H9 (cell line): ENCODE measurements at regions not wholly inside any gene's neighbourhood (a gene's known extent, or its start where the extent isn't known, plus 50 kb on each side); places are given as distances from the start of the nearest gene placed in this dataset.

ENCODE experiments used
- DNase-seq: peaks from one replicate; pipeline ENCODE4 v3.0.0-alpha.2; 2017
- H2AFZ ChIP-seq: one replicate; pipeline ENCODE4 v1.6.1; 2013; ENCODE audit warnings: mild to moderate bottlenecking, low read length, control low read depth, moderate library complexity
- H2AK5ac ChIP-seq: 2 replicates; pipeline ENCODE4 v1.6.1; 2013; ENCODE audit warnings: low read length, control low read depth, mixed read lengths; ENCODE audit not compliant: insufficient read length
- H2BK120ac ChIP-seq: one replicate; pipeline ENCODE4 v1.6.1; 2013; ENCODE audit warnings: low read depth, mild to moderate bottlenecking, low read length, control low read depth, inconsistent platforms; ENCODE audit not compliant: poor library complexity, severe bottlenecking
- H2BK12ac ChIP-seq: 2 replicates; pipeline ENCODE4 v1.6.1; 2013; ENCODE audit warnings: low read length, control low read depth, mixed read lengths, low read depth; ENCODE audit not compliant: insufficient read length
- H2BK15ac ChIP-seq: 2 replicates; pipeline ENCODE4 v1.6.1; 2013; ENCODE audit warnings: low read depth, low read length, control low read depth
- H2BK20ac ChIP-seq: one replicate; pipeline ENCODE4 v1.6.1; 2013; ENCODE audit warnings: low read depth, mild to moderate bottlenecking, low read length, control low read depth, inconsistent platforms; ENCODE audit not compliant: poor library complexity, severe bottlenecking
- H2BK5ac ChIP-seq: 2 replicates; pipeline ENCODE4 v1.6.1; 2013; ENCODE audit warnings: low read length, control low read depth, mixed read lengths; ENCODE audit not compliant: insufficient read length
- H3K14ac ChIP-seq: 2 replicates; pipeline ENCODE4 v1.6.1; 2013; ENCODE audit warnings: low read length, control low read depth; ENCODE audit not compliant: insufficient read depth
- H3K18ac ChIP-seq: 2 replicates; pipeline ENCODE4 v1.6.1; 2013; ENCODE audit warnings: low read depth, mild to moderate bottlenecking, mixed read lengths, low read length, control low read depth; ENCODE audit not compliant: insufficient read length
- H3K23ac ChIP-seq: 2 replicates; pipeline ENCODE4 v1.6.1; 2013; ENCODE audit warnings: low read length, control low read depth, mixed read lengths, low read depth; ENCODE audit not compliant: insufficient read length
- H3K23me2 ChIP-seq: 2 replicates; pipeline ENCODE4 v1.6.1; 2013; ENCODE audit warnings: low read depth, mild to moderate bottlenecking, mixed read lengths, low read length, control low read depth; ENCODE audit not compliant: insufficient read length, poor library complexity, severe bottlenecking
- H3K27ac ChIP-seq: 2 replicates; pipeline ENCODE4 v1.5.1; 2013; ENCODE audit warnings: low read length, control low read depth, mixed read lengths, low read depth; ENCODE audit not compliant: insufficient read length
- H3K27me3 ChIP-seq: 2 replicates; pipeline ENCODE4 v1.6.1; 2013; ENCODE audit warnings: low read length, control low read depth, inconsistent platforms; ENCODE audit not compliant: insufficient read depth
- H3K4ac ChIP-seq: 2 replicates; pipeline ENCODE4 v1.6.1; 2013; ENCODE audit warnings: low read depth, mild to moderate bottlenecking, control low read depth, inconsistent platforms, low read length, moderate library complexity
- H3K4me1 ChIP-seq: 2 replicates; pipeline ENCODE4 v1.6.1; 2013; ENCODE audit warnings: low read length, control low read depth, inconsistent platforms; ENCODE audit not compliant: insufficient read depth
- H3K4me2 ChIP-seq: 2 replicates; pipeline ENCODE4 v1.6.1; 2013; ENCODE audit warnings: low read length, control low read depth, mixed read lengths; ENCODE audit not compliant: insufficient read length, insufficient read depth
- H3K56ac ChIP-seq: 2 replicates; pipeline ENCODE4 v1.6.1; 2013; ENCODE audit warnings: low read depth, mild to moderate bottlenecking, mixed read lengths, low read length, control low read depth; ENCODE audit not compliant: insufficient read length
- H3K79me1 ChIP-seq: 2 replicates; pipeline ENCODE4 v1.6.1; 2013; ENCODE audit warnings: low read depth, mild to moderate bottlenecking, moderate library complexity, low read length, control low read depth, inconsistent platforms; ENCODE audit not compliant: insufficient read depth, poor library complexity, severe bottlenecking
- H3K79me2 ChIP-seq: 2 replicates; pipeline ENCODE4 v1.6.1; 2013; ENCODE audit warnings: low read length, control low read depth, inconsistent platforms; ENCODE audit not compliant: insufficient read depth
- H3K9ac ChIP-seq: 2 replicates; pipeline ENCODE4 v1.6.1; 2013; ENCODE audit warnings: low read length, control low read depth, mixed read lengths; ENCODE audit not compliant: insufficient read length; ENCODE audit errors: extremely low read depth
- H3K9me3 ChIP-seq: one replicate; pipeline ENCODE4 v1.6.1; 2013; ENCODE audit warnings: low read depth, low read length, inconsistent platforms; ENCODE audit not compliant: control insufficient read depth
- H3T11ph ChIP-seq: one replicate; pipeline ENCODE4 v1.6.1; 2013; ENCODE audit warnings: mild to moderate bottlenecking, low read length, control low read depth, inconsistent platforms
- H4K20me1 ChIP-seq: one replicate; pipeline ENCODE4 v1.6.1; 2013; ENCODE audit not compliant: control insufficient read depth, insufficient read length, insufficient read depth
- H4K5ac ChIP-seq: 2 replicates; pipeline ENCODE4 v1.6.1; 2013; ENCODE audit warnings: low read depth, mild to moderate bottlenecking, mixed read lengths, low read length, control low read depth; ENCODE audit not compliant: insufficient read length
- H4K8ac ChIP-seq: replicated peaks from 2 replicates; pipeline ENCODE4 v1.6.1; 2013; ENCODE audit warnings: low read length, control low read depth, mixed read lengths, low read depth; ENCODE audit not compliant: insufficient read length
- H4K91ac ChIP-seq: 2 replicates; pipeline ENCODE4 v1.6.1; 2013; ENCODE audit warnings: low read depth, mild to moderate bottlenecking, moderate library complexity, mixed read lengths, low read length, control low read depth; ENCODE audit not compliant: insufficient read length
- H3K27ac Mint-ChIP-seq, 3 experiments: 2 replicates in 2 of 3; 3 replicates in 1 of 3; pipeline ENCODE4 v1.8.0; 2020 to 2021; ENCODE audit warnings: mixed read lengths in 3 of 3, mild to moderate bottlenecking in 1 of 3, moderate library complexity in 1 of 3
- H3K27me3 Mint-ChIP-seq: 2 replicates; pipeline ENCODE4 v1.8.0; 2021; ENCODE audit warnings: low read depth, mild to moderate bottlenecking, moderate library complexity, mixed read lengths
- H3K36me3 Mint-ChIP-seq, 3 experiments: 2 replicates in 2 of 3; 3 replicates in 1 of 3; pipeline ENCODE4 v1.8.0; 2020 to 2021; ENCODE audit warnings: low read depth in 3 of 3, mixed read lengths in 3 of 3; ENCODE audit not compliant: insufficient read depth in 1 of 3
- H3K4me1 Mint-ChIP-seq, 2 experiments: 2 replicates each; pipeline ENCODE4 v1.8.0; 2020; ENCODE audit warnings: mixed read lengths in 2 of 2
- H3K4me3 Mint-ChIP-seq, 2 experiments: 2 replicates in 1 of 2; 3 replicates in 1 of 2; pipeline ENCODE4 v1.8.0; 2020 to 2021; ENCODE audit warnings: mild to moderate bottlenecking in 2 of 2, mixed read lengths in 2 of 2, moderate library complexity in 1 of 2
- H3K9me3 Mint-ChIP-seq, 2 experiments: 2 replicates in 1 of 2; 3 replicates in 1 of 2; pipeline ENCODE4 v1.8.0; 2020; ENCODE audit warnings: mild to moderate bottlenecking in 2 of 2, mixed read lengths in 2 of 2, moderate library complexity in 1 of 2
- WGBS: extraction: QIAGEN DNeasy Blood & Tissue Kit; methylation state at CpG from one replicate; pipeline ENCODE4 v1.1.7; 2013; ENCODE audit warnings: missing lambda C conversion rate, low lambda C conversion rate, mixed read lengths; ENCODE audit not compliant: insufficient read length; ENCODE audit errors: extremely low coverage; 5-methylcytosine and 5-hydroxymethylcytosine counted together
- TF ChIP-seq, protein P1 (sequence below): fragments of 200-600 bp; sonication (generic); conservative IDR thresholded peaks from 3 replicates; pipeline ENCODE4 v1.8.0; 2021; ENCODE audit warnings: antibody characterized with exemption, mild to moderate bottlenecking

DNA sequence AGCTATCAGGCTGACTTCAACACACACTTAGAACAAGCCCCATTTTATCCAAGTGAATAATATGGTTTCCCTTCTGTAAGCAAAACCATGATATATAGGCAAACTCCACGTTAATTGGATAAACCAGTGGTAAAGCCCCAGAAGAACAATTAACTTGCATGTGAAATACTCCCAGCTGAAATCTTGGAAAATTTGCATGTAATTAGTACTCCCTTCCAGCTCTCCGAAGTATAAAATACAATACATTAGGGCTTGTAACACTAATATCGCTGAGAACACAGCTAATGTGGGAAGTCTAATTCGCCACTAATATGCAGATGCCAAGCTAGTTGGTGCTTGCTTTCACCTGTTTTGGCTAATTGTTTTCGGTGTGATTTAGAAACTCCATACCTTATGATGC lies 859.0 kb upstream of the AUTS2 start:
- no peaks in the 10 kb centered on the region; the same call in 1 of the 2 replicates for H3K27me3 Mint-ChIP-seq

More for the DNA sequence above, 859.0 kb upstream of the AUTS2 start:
- H4K20me1 ChIP-seq: no peaks in the 10 kb centered on the region
- H3K27ac ChIP-seq: no peak overlapping the region
- no peak overlapping the region for H3K18ac ChIP-seq
- H2BK15ac ChIP-seq: no peak overlapping the region
- no peak overlapping the region for H4K5ac ChIP-seq
- no peak overlapping the region for H3K23ac ChIP-seq
- H2BK12ac ChIP-seq: no peak overlapping the region
- H3K9me3 ChIP-seq: no peaks in the 10 kb centered on the region
- no peak overlapping the region for H2BK5ac ChIP-seq
- TF ChIP-seq, protein P1, sequence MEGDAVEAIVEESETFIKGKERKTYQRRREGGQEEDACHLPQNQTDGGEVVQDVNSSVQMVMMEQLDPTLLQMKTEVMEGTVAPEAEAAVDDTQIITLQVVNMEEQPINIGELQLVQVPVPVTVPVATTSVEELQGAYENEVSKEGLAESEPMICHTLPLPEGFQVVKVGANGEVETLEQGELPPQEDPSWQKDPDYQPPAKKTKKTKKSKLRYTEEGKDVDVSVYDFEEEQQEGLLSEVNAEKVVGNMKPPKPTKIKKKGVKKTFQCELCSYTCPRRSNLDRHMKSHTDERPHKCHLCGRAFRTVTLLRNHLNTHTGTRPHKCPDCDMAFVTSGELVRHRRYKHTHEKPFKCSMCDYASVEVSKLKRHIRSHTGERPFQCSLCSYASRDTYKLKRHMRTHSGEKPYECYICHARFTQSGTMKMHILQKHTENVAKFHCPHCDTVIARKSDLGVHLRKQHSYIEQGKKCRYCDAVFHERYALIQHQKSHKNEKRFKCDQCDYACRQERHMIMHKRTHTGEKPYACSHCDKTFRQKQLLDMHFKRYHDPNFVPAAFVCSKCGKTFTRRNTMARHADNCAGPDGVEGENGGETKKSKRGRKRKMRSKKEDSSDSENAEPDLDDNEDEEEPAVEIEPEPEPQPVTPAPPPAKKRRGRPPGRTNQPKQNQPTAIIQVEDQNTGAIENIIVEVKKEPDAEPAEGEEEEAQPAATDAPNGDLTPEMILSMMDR: no peak
- H3K79me1 ChIP-seq: no peaks in the 10 kb centered on the region
- no peaks in the 10 kb centered on the region for H3K27me3 ChIP-seq
- H3K79me2 ChIP-seq: no peaks in the 10 kb centered on the region
- no peak overlapping the region for H3K9ac ChIP-seq
- H3K4me3 Mint-ChIP-seq: no peak overlapping the region
- H3K4ac ChIP-seq: no peak overlapping the region
- no peak overlapping the region for H4K8ac ChIP-seq
- H3K14ac ChIP-seq: no peak overlapping the region
- H3K36me3 Mint-ChIP-seq: peaks cover 0 to 4% (median 2%) of the 10 kb centered on the region in 3 experiments; a peak in 2 of 7 replicates
- H3K4me2 ChIP-seq: no peak overlapping the region
- no peak overlapping the region for H3K56ac ChIP-seq
- H2BK20ac ChIP-seq: no peak overlapping the region
- H3K4me1 Mint-ChIP-seq: peaks cover 8 to 10% of the 10 kb centered on the region in 2 experiments; a peak in 3 of 4 replicates
- no peak overlapping the region for H2BK120ac ChIP-seq
- no peaks in the 10 kb centered on the region for H3K23me2 ChIP-seq
- H3K4me1 ChIP-seq: no peaks in the 10 kb centered on the region
- H3T11ph ChIP-seq: no peak overlapping the region
- H3K27ac Mint-ChIP-seq: no peak overlapping the region
- H3K9me3 Mint-ChIP-seq: peaks cover 0 to 2% of the 10 kb centered on the region in 2 experiments; a peak in 1 of 5 replicates
- DNase-seq: no peak
- H4K91ac ChIP-seq: no peak overlapping the region
- no peak overlapping the region for H2AK5ac ChIP-seq
- H2AFZ ChIP-seq: no peak overlapping the region
- WGBS: no CpG with 5 or more reads among the region's 5 CpGs
